Mucosa of descending colon (tissue), 3 donors: ENCODE measurements at regions not wholly inside any gene's neighbourhood (a gene's known extent, or its start where the extent isn't known, plus 50 kb on each side); places are given as distances from the start of the nearest gene placed in this dataset.

Experiments used
- ATAC-seq: fragments of 200-7000 bp; cut with Tn5 transposase; one replicate; pipeline ENCODE4 v1.9.1; 2020; ENCODE audit warnings: mild to moderate bottlenecking, moderate library complexity
- DNase-seq, 3 donors: peaks; one replicate each; pipeline ENCODE4 v3.0.0-alpha.2; 2020
- H3K36me3 ChIP-seq: fragments of 200-600 bp; one replicate; pipeline ENCODE4 v1.8.0; 2021; ENCODE audit warnings: low read depth, mild to moderate bottlenecking
- H3K4me1 ChIP-seq: fragments of 200-600 bp; one replicate; pipeline ENCODE4 v1.8.0; 2021; ENCODE audit warnings: low read depth, mild to moderate bottlenecking
- H3K4me3 ChIP-seq: fragments of 200-600 bp; one replicate; pipeline ENCODE4 v1.8.0; 2021; ENCODE audit warnings: mild to moderate bottlenecking
- H3K9me3 ChIP-seq: fragments of 200-600 bp; one replicate; pipeline ENCODE4 v1.8.0; 2021; ENCODE audit warnings: mild to moderate bottlenecking
- intact Hi-C, 2 donors: fragments of 100-400 bp; cut with DNase I in 1 of 2; cut with micrococcal nuclease in 1 of 2; formaldehyde crosslinking; loops; one replicate each; pipeline versions ENCODE4 v1.11.0 to v1.11.1; 2022; cut with DNase I, micrococcal nuclease
- TF ChIP-seq, protein P1 (sequence below): fragments of 200-600 bp; IDR thresholded peaks from one replicate; pipeline ENCODE4 v1.8.0; 2022; ENCODE audit warnings: antibody characterized with exemption, mild to moderate bottlenecking
- donor health status: DM: no; HTN: no; CAD: no; lungs with moderate emphysema.
- donor health status: DM: no; HTN: no; CAD: no.
- donor health status: DM: no; HTN: yes; CAD: no.

DNA sequence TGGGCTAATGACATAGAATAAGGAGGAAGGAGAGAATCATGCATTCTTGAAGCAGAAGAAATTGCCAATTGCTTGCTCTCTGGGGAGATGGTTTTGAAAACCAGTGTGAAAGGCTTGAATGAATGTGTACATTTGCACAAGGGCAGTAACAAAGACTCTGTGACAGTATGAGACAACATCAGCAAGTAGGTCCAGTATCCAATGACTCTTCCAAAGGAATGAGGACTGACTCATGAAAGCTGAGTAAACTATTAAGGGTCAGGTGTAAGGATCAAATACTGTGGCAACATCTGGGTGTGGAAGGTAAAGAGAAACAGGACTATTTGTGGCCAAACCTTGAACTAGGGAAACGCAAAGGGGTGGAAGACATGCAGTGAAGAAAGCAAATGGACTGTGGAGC lies 886.0 kb upstream of the CHAC2 start:
- ATAC-seq (no peak), DNase-seq (no peak)
- intact Hi-C loops, result no loop called here
- Histone ChIP-seq H3K4me1 (no peaks in the 10 kb centered on the region), H3K36me3 (no peaks in the 10 kb centered on the region), H3K9me3 (no peaks in the 10 kb centered on the region), H3K4me3 (no peak overlapping the region)
- TF ChIP-seq, protein P1, sequence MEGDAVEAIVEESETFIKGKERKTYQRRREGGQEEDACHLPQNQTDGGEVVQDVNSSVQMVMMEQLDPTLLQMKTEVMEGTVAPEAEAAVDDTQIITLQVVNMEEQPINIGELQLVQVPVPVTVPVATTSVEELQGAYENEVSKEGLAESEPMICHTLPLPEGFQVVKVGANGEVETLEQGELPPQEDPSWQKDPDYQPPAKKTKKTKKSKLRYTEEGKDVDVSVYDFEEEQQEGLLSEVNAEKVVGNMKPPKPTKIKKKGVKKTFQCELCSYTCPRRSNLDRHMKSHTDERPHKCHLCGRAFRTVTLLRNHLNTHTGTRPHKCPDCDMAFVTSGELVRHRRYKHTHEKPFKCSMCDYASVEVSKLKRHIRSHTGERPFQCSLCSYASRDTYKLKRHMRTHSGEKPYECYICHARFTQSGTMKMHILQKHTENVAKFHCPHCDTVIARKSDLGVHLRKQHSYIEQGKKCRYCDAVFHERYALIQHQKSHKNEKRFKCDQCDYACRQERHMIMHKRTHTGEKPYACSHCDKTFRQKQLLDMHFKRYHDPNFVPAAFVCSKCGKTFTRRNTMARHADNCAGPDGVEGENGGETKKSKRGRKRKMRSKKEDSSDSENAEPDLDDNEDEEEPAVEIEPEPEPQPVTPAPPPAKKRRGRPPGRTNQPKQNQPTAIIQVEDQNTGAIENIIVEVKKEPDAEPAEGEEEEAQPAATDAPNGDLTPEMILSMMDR, result no peak

DNA sequence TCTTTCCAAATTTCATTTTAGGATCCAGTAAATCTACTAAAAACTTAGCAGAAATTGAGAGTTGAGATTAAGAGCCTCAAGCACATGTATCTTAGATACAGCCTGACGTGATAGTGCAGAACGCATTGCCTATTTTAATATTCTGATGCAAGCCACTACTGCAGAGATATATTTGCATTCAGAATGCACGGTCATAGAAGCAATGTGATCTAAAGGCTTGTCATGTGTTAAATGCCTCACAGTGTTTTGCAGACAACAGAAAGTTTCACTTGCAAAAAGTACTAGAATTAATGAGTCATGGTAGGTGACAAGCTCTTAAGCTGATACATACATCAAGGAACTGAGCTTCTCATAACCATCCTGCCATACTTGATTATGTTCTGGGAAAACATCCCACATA lies 886.7 kb upstream of the CHAC2 start:
- ATAC-seq (no peak), DNase-seq (no peak)
- Histone ChIP-seq H3K36me3 (no peaks in the 10 kb centered on the region), H3K4me1 (no peaks in the 10 kb centered on the region), H3K4me3 (no peak overlapping the region), H3K9me3 (no peaks in the 10 kb centered on the region)
- intact Hi-C loops, result no loop called here
- TF ChIP-seq, protein P1, result no peak

DNA sequence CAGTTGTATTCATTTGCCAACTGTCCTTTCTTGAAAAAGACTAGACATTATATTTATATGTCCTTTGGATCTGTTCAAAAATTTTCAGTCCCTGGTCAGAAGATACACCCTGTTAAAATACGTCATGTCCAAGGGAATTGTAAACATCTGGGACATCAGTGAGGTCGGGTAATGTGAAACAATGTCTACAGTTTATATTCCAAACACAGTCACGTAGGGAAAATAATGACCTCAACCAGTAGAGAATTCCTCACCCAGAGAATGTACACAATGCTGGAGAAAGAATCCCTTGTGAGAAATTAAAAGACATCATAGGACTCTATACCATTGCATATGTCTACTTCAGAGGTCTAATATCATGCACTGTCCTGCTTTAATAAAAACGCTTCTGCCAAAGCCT lies 888.0 kb upstream of the CHAC2 start:
- Histone ChIP-seq H3K36me3 (no peaks in the 10 kb centered on the region), H3K4me1 (no peaks in the 10 kb centered on the region), H3K4me3 (no peak overlapping the region), H3K9me3 (no peaks in the 10 kb centered on the region)
- TF ChIP-seq, protein P1, result no peak
- no peak for DNase-seq
- no peak for ATAC-seq
- intact Hi-C loops, result no loop called here

DNA sequence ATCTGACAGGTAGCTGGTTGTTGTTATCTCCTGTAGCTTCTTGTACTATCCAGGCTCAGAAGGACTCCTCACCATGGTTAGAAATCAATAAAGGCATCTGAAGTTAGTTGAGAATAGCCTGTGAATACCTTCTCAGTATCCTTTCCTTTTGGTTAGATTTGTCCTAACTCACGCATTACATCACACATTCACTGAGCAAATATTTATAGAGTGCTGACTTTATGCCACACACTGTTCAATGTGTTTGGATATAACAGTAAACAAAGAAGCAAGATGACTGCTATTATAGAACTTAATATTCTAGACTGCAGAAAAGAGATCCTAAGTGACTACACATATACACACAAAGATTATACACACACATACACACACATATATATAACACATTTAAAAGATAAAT lies 889.9 kb upstream of the CHAC2 start:
- DNase-seq, result no peak
- no peaks in the 10 kb centered on the region for H3K36me3 ChIP-seq
- no peaks in the 10 kb centered on the region for H3K9me3 ChIP-seq
- no peaks in the 10 kb centered on the region for H3K4me1 ChIP-seq
- ATAC-seq, result no peak
- H3K4me3 ChIP-seq, result no peak overlapping the region
- intact Hi-C loops, result no loop called here
- TF ChIP-seq, protein P1, result no peak

DNA sequence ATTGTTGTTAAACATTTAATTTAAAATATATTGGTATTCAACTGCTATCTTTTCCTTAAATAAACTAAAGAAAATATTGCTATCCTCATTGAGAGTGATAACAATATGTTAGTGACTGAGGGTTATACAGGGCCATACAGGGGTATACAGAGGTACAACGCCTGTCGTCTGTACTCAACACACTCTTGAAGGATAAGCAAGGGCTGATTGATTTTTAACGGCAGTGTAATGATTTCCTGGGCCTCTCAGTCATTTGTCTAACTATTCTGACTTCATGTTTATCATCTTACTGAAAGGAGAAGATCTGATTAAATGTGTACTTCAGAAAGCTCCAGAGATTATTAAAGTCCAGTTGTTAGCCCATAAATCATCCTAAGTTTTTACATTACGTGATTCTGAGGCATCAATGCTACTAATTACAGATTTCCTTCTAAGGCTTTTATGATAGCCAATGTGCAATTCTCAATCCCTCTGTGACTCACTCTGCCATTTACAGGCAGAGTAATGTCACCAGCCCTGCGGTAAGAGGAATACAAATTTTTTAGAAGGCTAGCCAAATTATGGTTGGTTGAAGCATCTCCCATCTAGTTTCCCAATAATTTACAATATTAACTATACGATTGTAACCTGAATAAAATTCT lies 893.0 kb upstream of the CHAC2 start:
- ATAC-seq, result no peak
- Histone ChIP-seq H3K4me3 (no peak overlapping the region), H3K4me1 (no peaks in the 10 kb centered on the region), H3K36me3 (no peaks in the 10 kb centered on the region), H3K9me3 (no peaks in the 10 kb centered on the region)
- DNase-seq, result no peak
- TF ChIP-seq, protein P1, result no peak
- intact Hi-C loops, result no loop called here

DNA sequence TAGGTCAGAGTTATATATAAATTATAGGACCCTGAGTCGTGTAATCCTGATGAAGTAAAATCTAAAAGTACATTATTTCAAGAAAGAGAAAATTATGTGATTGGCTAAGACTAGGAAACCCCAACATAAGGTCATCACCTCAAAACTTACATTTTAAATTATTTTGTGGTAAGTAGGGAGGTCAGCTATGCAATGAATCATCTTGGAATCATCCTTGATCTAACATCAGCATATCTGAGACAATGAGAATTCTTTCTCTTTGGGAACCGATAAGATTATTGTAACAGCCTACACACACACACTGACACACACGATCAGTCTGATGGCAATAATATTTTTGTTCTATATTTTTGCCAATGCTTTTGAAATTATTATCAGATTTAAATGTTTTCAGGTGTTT lies 904.8 kb upstream of the CHAC2 start:
- DNase-seq (no peak), ATAC-seq (no peak)
- TF ChIP-seq, protein P1, result no peak
- no peak overlapping the region for H3K4me3 ChIP-seq
- H3K4me1 ChIP-seq, result no peaks in the 10 kb centered on the region
- no peaks in the 10 kb centered on the region for H3K9me3 ChIP-seq
- intact Hi-C loops, result no loop called here
- H3K36me3 ChIP-seq, result no peaks in the 10 kb centered on the region
